ENCODE measurements at regions not wholly inside any gene's neighbourhood (a gene's known extent, or its start where the extent isn't known, plus 50 kb on each side); places are given as distances from the start of the nearest gene placed in this dataset.

- TF ChIP-seq EZH2phosphoT487 (IDR thresholded peaks at IDR 0.05) (no peak), EZH2 (IDR thresholded peaks at IDR 0.05) (no peak), CTCF (IDR thresholded peaks at IDR 0.05) (no peak)
Observed at GRCh38 chr9:81344366-81344765, 345.0 kb downstream of the TLE1 start.

Data from neural progenitor cell (in vitro differentiated cells).